ENCODE measurements at regions not wholly inside any gene's neighbourhood (a gene's known extent, or its start where the extent isn't known, plus 50 kb on each side); places are given as distances from the start of the nearest gene placed in this dataset.

GRCh38 chr3:40886660-40887425 is 312.5 kb upstream of the CTNNB1 start:
- H3K27ac ChIP-seq: no peak overlapping the region
- no peaks in the 10 kb centered on the region for H3K27me3 ChIP-seq
- no peaks in the 10 kb centered on the region for H3K9me3 ChIP-seq
- no peaks in the 10 kb centered on the region for H3K36me3 ChIP-seq
- TF ChIP-seq POLR2AphosphoS5 (IDR thresholded peaks at IDR 0.05) (no peak), CTCF (IDR thresholded peaks at IDR 0.05) (no peak), POLR2A (IDR thresholded peaks at IDR 0.05) (no peak), EP300 (IDR thresholded peaks at IDR 0.05) (no peak)
- H3K4me3 ChIP-seq: no peak overlapping the region
- intact Hi-C loops (cut with DNase I; ENCODE audit: low total_unique reads): no loop called here
- 70 to 80% (median 75%) methylated on average over 8 of the region's 8 CpGs for WGBS, 5 donors
- DNase-seq: no peak
- peaks cover 0 to 7% (median 0%) of the 10 kb centered on the region in 4 donors for H3K4me1 ChIP-seq

GRCh38 chr3:40891186-40891585 is 308.1 kb upstream of the CTNNB1 start:
- Histone ChIP-seq H3K9me3 (no peaks in the 10 kb centered on the region), H3K36me3 (no peaks in the 10 kb centered on the region), H3K4me1 (peaks cover 0 to 7% (median 0%) of the 10 kb centered on the region in 4 donors), H3K27me3 (no peaks in the 10 kb centered on the region), H3K4me3 (no peak overlapping the region), H3K27ac (no peak overlapping the region)
- no peak for DNase-seq
- WGBS, 5 donors: 90 to 98% (median 94%) methylated on average over 3 of the region's 3 CpGs
- TF ChIP-seq POLR2A (IDR thresholded peaks at IDR 0.05) (no peak), POLR2AphosphoS5 (IDR thresholded peaks at IDR 0.05) (no peak), CTCF (IDR thresholded peaks at IDR 0.05) (no peak), EP300 (IDR thresholded peaks at IDR 0.05) (no peak)
- intact Hi-C loops (cut with DNase I; ENCODE audit: low total_unique reads): no loop called here

GRCh38 chr3:40895109-40895508 is 304.2 kb upstream of the CTNNB1 start:
- TF ChIP-seq EP300 (IDR thresholded peaks at IDR 0.05) (no peak), POLR2AphosphoS5 (IDR thresholded peaks at IDR 0.05) (no peak), POLR2A (IDR thresholded peaks at IDR 0.05) (no peak), CTCF (IDR thresholded peaks at IDR 0.05) (no peak)
- Histone ChIP-seq H3K9me3 (no peaks in the 10 kb centered on the region), H3K27me3 (no peaks in the 10 kb centered on the region), H3K4me1 (no peaks in the 10 kb centered on the region), H3K4me3 (no peak overlapping the region), H3K27ac (no peak overlapping the region), H3K36me3 (no peaks in the 10 kb centered on the region)
- 71 to 79% (median 72%) methylated on average over 4 of the region's 4 CpGs for WGBS, 5 donors
- intact Hi-C loops (cut with DNase I; ENCODE audit: low total_unique reads): no loop called here
- no peak for DNase-seq

- no peaks in the 10 kb centered on the region for H3K9me3 ChIP-seq
- no peak overlapping the region for H3K27ac ChIP-seq
- TF ChIP-seq CTCF (IDR thresholded peaks at IDR 0.05) (no peak), POLR2A (IDR thresholded peaks at IDR 0.05) (no peak), EP300 (IDR thresholded peaks at IDR 0.05) (no peak), POLR2AphosphoS5 (IDR thresholded peaks at IDR 0.05) (no peak)
- intact Hi-C loops (cut with DNase I; ENCODE audit: low total_unique reads): no loop called here
- no peaks in the 10 kb centered on the region for H3K27me3 ChIP-seq
- H3K36me3 ChIP-seq: no peaks in the 10 kb centered on the region
- H3K4me3 ChIP-seq: no peak overlapping the region
- WGBS, 5 donors: 76 to 91% (median 77%) methylated on average over 4 of the region's 4 CpGs
- no peaks in the 10 kb centered on the region for H3K4me1 ChIP-seq
- no peak for DNase-seq
Measured at GRCh38 chr3:40899286-40899712, 300.0 kb upstream of the CTNNB1 start.
